ENCODE measurements at regions not wholly inside any gene's neighbourhood (a gene's known extent, or its start where the extent isn't known, plus 50 kb on each side); places are given as distances from the start of the nearest gene placed in this dataset.
"Not testable (repeated sequence)": the region's sequence is repeated elsewhere in the genome, so short reads cannot be mapped to it uniquely, and the experiment has no call there.

GRCh38 chr12:90690120-90690519 lies 264.9 kb downstream of the CCER1 start:
- DNase-seq (ENCODE audit: low read depth): no peak

GRCh38 chr12:90687682-90688081 lies 267.3 kb downstream of the CCER1 start:
- DNase-seq (ENCODE audit: low read depth): not testable (repeated sequence)

- DNase-seq (ENCODE audit: low read depth): no peak
Observed at GRCh38 chr12:90683871-90684270, 271.1 kb downstream of the CCER1 start.

- DNase-seq (ENCODE audit: low read depth): peak; percentile 68
Observed at GRCh38 chr12:90682398-90682797, 272.6 kb downstream of the CCER1 start.

GRCh38 chr12:90679674-90680073 lies 275.3 kb downstream of the CCER1 start:
- DNase-seq (ENCODE audit: low read depth): no peak

- no peak for DNase-seq (ENCODE audit: low read depth)
Observed at GRCh38 chr12:90677552-90677951, 277.4 kb downstream of the CCER1 start.

GRCh38 chr12:90677055-90677454 lies 277.9 kb downstream of the CCER1 start:
- no peak for DNase-seq (ENCODE audit: low read depth)

- no peak for DNase-seq (ENCODE audit: low read depth)
Observed at GRCh38 chr12:90675106-90675505, 279.9 kb downstream of the CCER1 start.

GRCh38 chr12:90672081-90672480 lies 282.9 kb downstream of the CCER1 start:
- no peak for DNase-seq (ENCODE audit: low read depth)

GRCh38 chr12:90663949-90664348 lies 291.0 kb downstream of the CCER1 start:
- not testable (repeated sequence) for DNase-seq (ENCODE audit: low read depth)

- DNase-seq (ENCODE audit: low read depth): no peak
Observed at GRCh38 chr12:90659060-90659459, 295.9 kb downstream of the CCER1 start.

GRCh38 chr12:90653040-90653439 lies 301.9 kb downstream of the CCER1 start:
- peak; percentile 1 for DNase-seq (ENCODE audit: low read depth)

- DNase-seq (ENCODE audit: low read depth): no peak
Observed at GRCh38 chr12:90652280-90652679, 302.7 kb downstream of the CCER1 start.

- DNase-seq (ENCODE audit: low read depth): no peak
Observed at GRCh38 chr12:90645181-90645580, 309.8 kb downstream of the CCER1 start.

GRCh38 chr12:90631591-90632212 lies 323.3 kb downstream of the CCER1 start:
- no peak for DNase-seq (ENCODE audit: low read depth)

- no peak for DNase-seq (ENCODE audit: low read depth)
Observed at GRCh38 chr12:90630006-90630405, 325.0 kb downstream of the CCER1 start.

GRCh38 chr12:90628213-90628612 lies 326.8 kb downstream of the CCER1 start:
- no peak for DNase-seq (ENCODE audit: low read depth)

GRCh38 chr12:90627180-90627896 lies 327.6 kb downstream of the CCER1 start:
- no peak for DNase-seq (ENCODE audit: low read depth)

GRCh38 chr12:90622431-90622830 lies 332.5 kb downstream of the CCER1 start:
- DNase-seq (ENCODE audit: low read depth): no peak

GRCh38 chr12:90621927-90622326 lies 333.0 kb downstream of the CCER1 start:
- no peak for DNase-seq (ENCODE audit: low read depth)

GRCh38 chr12:90619943-90620342 lies 335.0 kb downstream of the CCER1 start:
- DNase-seq (ENCODE audit: low read depth): no peak

GRCh38 chr12:90618586-90618985 lies 336.4 kb downstream of the CCER1 start:
- DNase-seq (ENCODE audit: low read depth): no peak

GRCh38 chr12:90611891-90612290 lies 343.1 kb downstream of the CCER1 start:
- no peak for DNase-seq (ENCODE audit: low read depth)

- DNase-seq (ENCODE audit: low read depth): no peak
Observed at GRCh38 chr12:90611048-90611447, 343.9 kb downstream of the CCER1 start.

Data from EH (cell line).